Ishikawa (cell line): ENCODE measurements at regions not wholly inside any gene's neighbourhood (a gene's known extent, or its start where the extent isn't known, plus 50 kb on each side); places are given as distances from the start of the nearest gene placed in this dataset.

Experiments used
- EP300 ChIP-seq: IDR thresholded peaks from 2 replicates; pipeline ENCODE4 v1.6.1; 2012; ENCODE audit warnings: borderline replicate concordance
- TAF1 ChIP-seq: IDR thresholded peaks from 2 replicates; pipeline ENCODE4 v1.6.1; 2012; ENCODE audit warnings: low read depth, mild to moderate bottlenecking
- TEAD4 ChIP-seq: IDR thresholded peaks from 2 replicates; pipeline ENCODE4 v1.6.1; 2012

GRCh38 chr17:55898195-55898594 is 147.3 kb downstream of the PCTP start:
- TF ChIP-seq TEAD4 (no peak), EP300 (no peak), TAF1 (no peak)
